GM18951 (cell line): ENCODE measurements at regions not wholly inside any gene's neighbourhood (a gene's known extent, or its start where the extent isn't known, plus 50 kb on each side); places are given as distances from the start of the nearest gene placed in this dataset.

Source experiments
- POLR2A ChIP-seq: IDR thresholded peaks from 4 replicates; pipeline ENCODE4 v1.6.1; 2011; ENCODE audit warnings: mild to moderate bottlenecking; ENCODE audit not compliant: insufficient read length, insufficient read depth; ENCODE audit errors: extremely low read depth
- in situ Hi-C: fragments of 300-500 bp; cut with MboI; formaldehyde crosslinking; loops from one replicate; pipeline ENCODE4 v1.12.0; 2022; ENCODE audit warnings: low sequenced_read_pairs, mixed read lengths, inconsistent platforms; ENCODE audit not compliant: unreplicated experiment

DNA sequence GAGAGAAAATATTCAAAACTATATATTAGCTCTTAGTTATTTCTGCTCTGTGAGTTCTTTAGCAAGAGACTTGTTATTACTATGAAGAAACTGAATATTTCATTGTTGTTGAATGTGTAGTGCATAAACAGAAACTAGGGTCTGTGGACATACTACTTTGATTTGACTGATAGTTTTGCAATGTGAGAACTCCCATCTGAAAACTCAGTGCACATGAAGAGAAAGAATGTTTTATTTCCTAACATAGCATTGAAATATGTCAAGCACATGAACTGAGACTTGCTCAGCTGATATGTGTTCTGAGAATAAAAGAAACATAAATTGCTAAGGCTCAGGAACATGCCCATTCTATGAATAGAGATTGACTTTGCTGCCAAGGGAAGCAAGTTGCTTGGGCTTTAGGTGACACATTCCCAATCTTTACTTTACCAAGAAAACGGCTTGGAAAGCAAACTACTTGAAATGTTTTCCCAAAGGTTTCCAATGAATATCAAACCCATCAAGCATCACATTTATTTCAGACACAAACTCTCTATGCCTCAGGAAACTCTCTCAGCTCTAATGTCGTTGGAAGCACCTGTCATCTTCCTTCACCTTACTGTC lies 290.4 kb downstream of the SLC16A7 start:
- TF ChIP-seq POLR2A: no peak
- in situ Hi-C loops: no loop called here

DNA sequence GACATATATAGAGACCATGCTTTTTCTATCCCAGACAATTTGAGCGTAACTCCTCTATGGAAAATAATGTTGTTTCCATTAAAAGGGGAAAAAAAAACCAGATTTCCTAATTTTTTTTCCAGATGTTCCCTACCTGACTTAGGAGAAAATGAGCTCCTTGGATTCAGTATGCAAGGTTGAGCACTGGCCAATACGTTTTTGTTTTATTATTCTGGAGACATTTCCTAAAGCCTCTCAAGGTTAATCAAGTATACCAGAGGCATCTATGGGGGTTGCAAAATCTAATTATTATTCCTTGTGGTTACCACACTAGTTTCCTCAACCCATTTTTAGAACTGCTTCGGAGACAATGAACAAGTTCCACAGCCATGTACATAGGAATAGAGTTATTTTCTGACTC lies 291.3 kb downstream of the SLC16A7 start:
- TF ChIP-seq POLR2A: no peak
- in situ Hi-C loops: no loop called here

DNA sequence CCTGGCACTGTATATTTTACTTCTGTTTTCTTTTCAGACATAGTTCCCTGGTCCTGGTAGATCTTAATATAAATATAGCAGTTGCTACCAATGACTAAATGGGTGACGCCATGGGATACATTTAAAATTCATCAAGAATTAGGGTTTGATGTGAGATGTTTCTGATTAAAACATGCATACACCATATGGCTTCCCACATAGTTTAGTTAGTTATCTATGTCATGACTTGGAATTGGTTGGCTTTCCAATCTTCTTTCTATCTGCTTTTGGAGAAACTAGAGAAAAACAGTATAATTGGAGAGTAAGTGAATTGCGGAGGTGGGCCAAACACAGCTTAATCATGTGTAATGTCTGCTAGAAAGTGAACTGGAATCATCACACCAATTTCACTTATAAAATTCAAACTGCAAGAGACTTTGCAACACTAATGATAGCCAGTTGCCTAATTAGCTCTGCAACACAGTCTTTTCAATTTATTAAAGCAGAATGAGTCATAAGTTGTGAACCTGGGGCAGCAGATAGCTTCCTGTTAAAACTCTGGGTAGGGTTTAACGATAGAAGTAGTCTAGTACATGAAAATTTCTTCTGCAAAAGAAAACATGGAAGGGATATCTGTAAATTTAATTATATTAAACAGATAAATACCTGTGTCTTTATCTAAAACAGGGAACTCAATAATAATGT lies 295.2 kb downstream of the SLC16A7 start:
- TF ChIP-seq POLR2A: no peak

DNA sequence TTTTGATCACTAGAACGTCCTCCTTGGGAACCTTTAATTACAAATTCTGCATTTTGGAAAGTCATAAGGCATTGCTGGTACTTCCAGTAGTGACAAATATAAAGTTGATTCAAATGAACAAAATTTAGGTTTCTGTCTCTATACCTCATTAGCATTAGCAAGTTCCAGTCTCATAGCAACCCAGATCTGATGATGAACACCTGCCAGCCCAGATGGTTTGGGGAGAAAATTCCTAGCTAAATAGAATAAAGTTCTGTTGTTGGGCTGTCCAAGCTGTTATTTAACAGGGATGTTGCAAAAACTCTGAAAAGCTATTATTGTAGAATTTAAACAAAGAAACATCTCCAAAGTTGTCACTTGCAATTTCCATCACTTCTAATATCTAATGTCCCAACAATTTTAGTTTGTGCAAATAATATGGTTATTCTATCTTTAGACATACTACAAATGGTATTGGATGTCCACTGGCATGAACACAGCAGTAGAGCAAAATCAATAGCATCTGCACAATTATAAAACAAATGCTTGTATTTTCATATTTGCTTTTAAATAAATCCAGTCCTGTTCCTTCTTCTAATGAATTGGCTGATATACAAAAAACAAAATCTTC lies 299.4 kb downstream of the SLC16A7 start:
- no peak for TF ChIP-seq POLR2A
- in situ Hi-C loops: no loop called here

More for the DNA sequence above, 295.2 kb downstream of the SLC16A7 start:
- in situ Hi-C loops: no loop called here

DNA sequence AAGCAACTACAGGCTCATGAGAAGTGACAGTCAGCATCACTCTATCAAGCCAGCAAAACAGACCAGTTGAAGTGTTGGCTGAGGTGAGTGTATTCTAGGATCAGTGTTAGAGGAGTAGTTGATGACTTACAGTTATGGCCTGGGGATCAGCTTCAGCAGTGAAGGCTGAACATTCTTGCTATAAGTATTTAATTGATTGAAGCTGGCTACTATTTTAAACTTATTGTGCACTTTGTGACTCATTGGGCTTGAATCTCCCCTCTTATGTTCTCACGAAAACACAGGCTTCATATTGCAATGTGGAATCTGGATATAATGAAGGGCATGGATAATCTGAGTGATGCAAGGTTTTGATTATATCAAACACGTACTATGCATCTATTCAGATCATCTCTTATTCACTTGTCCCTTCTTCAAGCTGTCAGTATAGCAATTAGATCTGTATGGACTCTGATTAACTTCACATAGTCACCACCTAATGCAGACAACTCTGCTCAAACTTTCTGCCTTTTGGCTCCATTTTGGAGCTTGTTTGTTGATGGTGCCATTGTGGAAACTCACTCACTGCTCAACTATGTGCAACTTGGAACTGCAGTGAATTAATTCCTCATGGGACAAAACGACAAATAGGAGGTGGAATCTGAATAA lies 309.2 kb downstream of the SLC16A7 start:
- TF ChIP-seq POLR2A: no peak
- in situ Hi-C loops: no loop called here

DNA sequence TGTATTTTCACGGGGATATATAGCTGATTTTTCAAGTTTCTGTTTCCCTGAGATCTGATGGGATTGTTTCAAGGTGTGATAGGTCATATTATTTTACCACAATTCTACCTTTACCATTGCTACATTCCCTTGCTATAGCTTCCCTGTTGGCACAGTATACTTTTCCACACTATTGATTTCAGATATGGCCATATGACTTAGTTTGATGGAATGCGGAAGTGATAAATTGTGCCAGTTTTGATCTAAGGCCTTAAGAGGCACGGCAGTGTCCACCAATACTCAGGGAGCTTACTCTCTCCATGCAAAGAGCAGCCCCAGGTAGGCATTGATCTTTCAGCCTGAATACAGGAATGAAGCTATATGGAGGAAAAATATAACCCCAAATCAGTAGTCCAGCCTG lies 315.7 kb downstream of the SLC16A7 start:
- no peak for TF ChIP-seq POLR2A
- in situ Hi-C loops: no loop called here

DNA sequence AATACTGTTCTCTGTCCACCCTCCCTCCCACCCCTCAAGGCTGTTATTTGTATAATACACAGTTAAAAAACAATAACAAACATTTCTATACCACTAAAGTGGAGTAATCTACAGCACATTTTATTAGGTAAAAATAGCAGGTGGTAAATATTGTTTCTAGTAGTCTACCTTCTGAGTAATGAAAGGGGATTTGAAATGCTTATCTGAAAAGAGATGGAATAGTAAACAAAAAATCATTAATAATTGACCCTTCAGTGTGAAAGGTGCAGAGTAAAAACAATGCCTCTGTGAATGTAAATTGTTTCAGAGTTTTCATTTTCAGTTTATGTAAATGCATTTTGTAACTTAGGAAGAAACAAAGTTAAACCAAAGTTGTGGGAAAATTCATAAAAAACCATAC lies 321.2 kb downstream of the SLC16A7 start:
- TF ChIP-seq POLR2A: no peak
- in situ Hi-C loops: no loop called here

DNA sequence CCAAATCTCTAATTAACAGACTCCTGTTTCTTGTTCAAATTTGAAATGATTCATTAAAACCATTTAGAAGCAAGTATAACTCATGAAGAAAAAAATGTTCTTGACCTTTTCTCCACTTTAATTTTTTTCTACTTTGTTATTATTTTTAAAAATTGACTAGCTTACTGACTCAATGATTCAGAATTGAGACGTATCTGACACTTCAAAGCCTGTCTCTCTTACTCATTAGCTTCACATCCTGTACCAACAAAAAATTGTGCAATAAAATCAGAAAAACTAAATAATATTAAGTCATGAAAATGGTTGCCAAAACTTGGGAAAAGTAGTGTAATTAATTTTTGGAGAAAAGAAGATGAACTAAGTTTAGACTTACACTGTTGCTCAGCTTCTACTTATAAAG lies 331.2 kb downstream of the SLC16A7 start:
- no peak for TF ChIP-seq POLR2A
- in situ Hi-C loops: no loop called here

DNA sequence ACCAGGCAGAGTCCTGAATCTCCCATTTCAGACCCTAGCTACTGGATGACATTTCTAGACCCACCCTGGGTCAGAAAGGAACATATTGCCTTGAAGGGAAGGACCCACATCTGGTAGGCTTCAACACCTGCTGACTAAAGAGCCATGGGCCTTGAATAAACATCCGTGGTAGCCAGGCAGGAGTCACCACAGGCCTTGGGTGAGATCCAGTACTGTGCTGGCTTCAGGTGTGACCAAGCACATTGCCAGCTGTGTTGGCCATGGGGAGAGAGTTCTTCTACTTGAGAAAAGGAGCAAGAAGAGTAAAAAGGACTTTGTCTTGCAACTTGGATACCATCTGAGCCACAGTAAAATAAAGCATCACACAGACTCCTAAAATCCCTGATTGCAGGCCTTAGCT lies 332.6 kb downstream of the SLC16A7 start:
- no peak for TF ChIP-seq POLR2A
- in situ Hi-C loops: no loop called here

DNA sequence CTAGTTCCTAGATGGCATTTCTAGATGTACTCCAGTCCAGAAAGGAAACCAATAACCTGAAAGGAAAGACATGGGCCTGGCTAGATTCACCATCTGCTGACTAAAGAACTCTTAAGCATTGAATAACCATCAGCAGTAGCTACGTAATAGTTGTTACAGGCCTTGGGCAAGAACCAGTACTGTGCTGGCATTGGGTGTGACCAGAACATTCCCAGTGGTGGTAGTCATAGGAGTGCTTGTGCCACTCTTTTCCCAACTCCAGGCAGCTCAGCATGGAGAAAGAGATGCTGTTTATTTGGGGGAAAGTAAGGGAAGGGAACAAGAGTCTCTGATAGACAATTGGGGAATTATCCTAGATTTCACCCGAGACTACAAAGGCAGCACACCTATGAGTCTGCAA lies 333.3 kb downstream of the SLC16A7 start:
- TF ChIP-seq POLR2A: no peak
- in situ Hi-C loops: no loop called here

DNA sequence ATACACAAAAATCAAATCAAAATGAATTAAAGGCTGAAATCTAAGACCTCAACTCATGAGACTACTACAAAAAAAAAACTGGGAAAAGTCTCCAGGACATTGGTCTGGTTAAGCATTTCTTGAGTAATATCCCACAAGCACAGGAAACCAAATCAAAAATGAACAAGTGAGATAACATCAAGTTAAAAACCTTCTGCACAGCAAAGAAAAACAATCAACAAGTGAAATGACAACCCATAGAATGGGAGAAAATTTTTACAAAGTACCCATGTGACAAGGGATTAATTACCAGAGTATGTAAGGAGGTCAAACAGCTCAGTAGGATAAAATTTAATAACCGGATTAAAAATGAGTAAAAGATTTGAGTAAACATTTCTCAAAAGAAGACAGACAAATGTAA lies 338.7 kb downstream of the SLC16A7 start:
- no peak for TF ChIP-seq POLR2A
- in situ Hi-C loops: no loop called here

DNA sequence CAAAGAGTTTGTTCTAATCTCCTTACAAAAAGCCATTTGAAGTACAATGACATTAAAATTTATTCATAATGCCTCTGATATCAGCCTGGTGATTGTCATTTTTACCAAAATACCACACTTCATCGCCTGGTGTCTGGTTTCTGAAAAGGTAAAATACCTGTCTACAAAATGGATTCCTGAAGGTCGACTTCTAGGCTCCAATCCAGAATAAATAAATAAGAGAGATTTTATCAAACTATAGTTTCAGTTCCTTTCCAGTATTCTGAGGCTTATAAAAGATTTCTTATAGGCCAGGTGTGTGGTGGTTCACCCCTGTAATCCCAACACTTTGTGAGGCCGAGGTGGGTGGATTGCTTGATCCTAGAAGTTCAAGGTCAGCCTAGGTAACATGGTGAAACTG lies 340.7 kb downstream of the SLC16A7 start:
- in situ Hi-C loops: no loop called here
- TF ChIP-seq POLR2A: no peak

DNA sequence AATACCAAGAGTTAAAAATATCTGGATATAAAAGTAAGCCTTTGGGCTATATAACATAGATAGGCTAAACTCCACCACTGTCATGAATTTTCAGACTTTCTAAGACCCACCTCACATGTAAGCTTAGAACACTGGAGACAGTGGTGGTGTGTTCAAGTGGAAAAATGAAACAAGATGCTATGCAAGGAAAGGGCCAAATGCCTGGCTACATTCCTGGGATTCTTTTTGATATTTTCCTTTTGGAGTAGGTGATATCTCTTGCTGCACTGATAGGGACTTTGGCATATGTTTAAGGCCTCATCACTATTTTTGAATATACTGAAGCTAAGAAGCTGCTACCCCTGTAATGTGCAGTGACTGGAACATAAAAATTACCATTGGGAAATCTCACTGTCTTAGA lies 341.3 kb downstream of the SLC16A7 start:
- TF ChIP-seq POLR2A: no peak
- in situ Hi-C loops: no loop called here
